ENCODE measurements at regions not wholly inside any gene's neighbourhood (a gene's known extent, or its start where the extent isn't known, plus 50 kb on each side); places are given as distances from the start of the nearest gene placed in this dataset.

DNA sequence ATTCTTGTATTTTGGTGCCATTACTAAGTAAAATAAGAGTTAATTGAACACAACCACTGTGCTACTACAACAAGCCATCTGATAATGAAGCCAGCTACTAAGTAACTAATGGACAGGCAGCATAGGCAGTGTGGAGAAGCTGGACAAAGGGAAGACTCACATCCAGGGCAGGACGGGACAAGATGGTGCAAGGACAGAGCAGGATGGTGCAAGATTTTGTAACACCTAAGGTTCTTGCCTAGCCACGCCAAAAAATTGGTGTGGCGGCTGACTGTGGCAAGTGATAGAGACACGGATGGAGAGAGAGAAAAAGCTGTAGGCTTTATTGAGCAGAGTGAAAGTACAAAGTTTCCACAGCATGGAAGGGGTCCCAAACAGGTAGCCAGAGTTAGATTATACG lies 114.0 kb upstream of the VANGL1 start:
- Mint-ChIP-seq H3K4me3 (ENCODE audit: unreplicated experiment) (no peak overlapping the region), H3K36me3 (ENCODE audit: insufficient read depth, unreplicated experiment) (no peaks in the 10 kb centered on the region), H3K27ac (ENCODE audit: unreplicated experiment) (peak overlapping the region; percentile 49), H3K4me1 (ENCODE audit: low read depth, unreplicated experiment) (peaks cover 18% of the 10 kb centered on the region), H3K9me3 (ENCODE audit: unreplicated experiment) (peaks cover 10% of the 10 kb centered on the region), H3K27me3 (ENCODE audit: insufficient read depth, unreplicated experiment) (no peaks in the 10 kb centered on the region)
- BruUV-seq (replicated peaks), result no TSS peak
- Histone ChIP-seq H3K9me3 (no peaks in the 10 kb centered on the region), H3K4me1 (peaks cover 4% of the 10 kb centered on the region; the same call in 1 of the 2 replicates), H3K27me3 (replicated peaks; ENCODE audit: control insufficient read depth, insufficient read depth, low read length) (no peaks in the 10 kb centered on the region), H3K4me3 (ENCODE audit: low read depth, low read length) (no peak overlapping the region), H3K36me3 (ENCODE audit: control insufficient read depth, insufficient read depth, low read length) (no peaks in the 10 kb centered on the region)
- CTCF ChIA-PET, result no interaction called here
- TF ChIP-seq, protein P1, sequence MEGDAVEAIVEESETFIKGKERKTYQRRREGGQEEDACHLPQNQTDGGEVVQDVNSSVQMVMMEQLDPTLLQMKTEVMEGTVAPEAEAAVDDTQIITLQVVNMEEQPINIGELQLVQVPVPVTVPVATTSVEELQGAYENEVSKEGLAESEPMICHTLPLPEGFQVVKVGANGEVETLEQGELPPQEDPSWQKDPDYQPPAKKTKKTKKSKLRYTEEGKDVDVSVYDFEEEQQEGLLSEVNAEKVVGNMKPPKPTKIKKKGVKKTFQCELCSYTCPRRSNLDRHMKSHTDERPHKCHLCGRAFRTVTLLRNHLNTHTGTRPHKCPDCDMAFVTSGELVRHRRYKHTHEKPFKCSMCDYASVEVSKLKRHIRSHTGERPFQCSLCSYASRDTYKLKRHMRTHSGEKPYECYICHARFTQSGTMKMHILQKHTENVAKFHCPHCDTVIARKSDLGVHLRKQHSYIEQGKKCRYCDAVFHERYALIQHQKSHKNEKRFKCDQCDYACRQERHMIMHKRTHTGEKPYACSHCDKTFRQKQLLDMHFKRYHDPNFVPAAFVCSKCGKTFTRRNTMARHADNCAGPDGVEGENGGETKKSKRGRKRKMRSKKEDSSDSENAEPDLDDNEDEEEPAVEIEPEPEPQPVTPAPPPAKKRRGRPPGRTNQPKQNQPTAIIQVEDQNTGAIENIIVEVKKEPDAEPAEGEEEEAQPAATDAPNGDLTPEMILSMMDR (IDR thresholded peaks at IDR 0.05; ENCODE audit: insufficient read depth in 1 of 2, low read depth in 1 of 2, low read length in 1 of 2, severe bottlenecking in 1 of 2, unreplicated experiment in 1 of 2), result no peak
- POLR2A ChIA-PET, result no interaction called here
- DNase-seq, result no peak
- intact Hi-C loops (cut with micrococcal nuclease; ENCODE audit: unreplicated experiment), result no loop called here

DNA sequence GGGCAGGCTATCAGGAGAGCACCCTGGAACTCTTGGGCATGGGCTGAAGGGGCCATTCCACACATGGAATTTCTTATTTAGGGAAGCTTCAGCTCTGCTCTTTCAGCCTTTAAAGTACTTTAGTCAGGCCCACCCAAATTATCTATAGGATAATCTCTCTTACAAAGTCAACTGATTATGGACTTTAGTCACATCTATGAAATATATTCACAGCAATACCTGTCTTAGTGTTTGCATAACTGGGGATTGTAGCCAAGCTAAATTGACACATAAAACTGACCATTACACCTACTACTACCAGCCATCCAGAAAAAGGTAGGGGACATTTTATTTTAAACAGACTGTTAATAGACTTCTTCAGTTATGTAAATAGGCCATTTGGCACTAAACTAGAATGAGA lies 114.9 kb upstream of the VANGL1 start:
- TF ChIP-seq, protein P1 (IDR thresholded peaks at IDR 0.05; ENCODE audit: insufficient read depth in 1 of 2, low read depth in 1 of 2, low read length in 1 of 2, severe bottlenecking in 1 of 2, unreplicated experiment in 1 of 2), result no peak
- CTCF ChIA-PET, result no interaction called here

DNA sequence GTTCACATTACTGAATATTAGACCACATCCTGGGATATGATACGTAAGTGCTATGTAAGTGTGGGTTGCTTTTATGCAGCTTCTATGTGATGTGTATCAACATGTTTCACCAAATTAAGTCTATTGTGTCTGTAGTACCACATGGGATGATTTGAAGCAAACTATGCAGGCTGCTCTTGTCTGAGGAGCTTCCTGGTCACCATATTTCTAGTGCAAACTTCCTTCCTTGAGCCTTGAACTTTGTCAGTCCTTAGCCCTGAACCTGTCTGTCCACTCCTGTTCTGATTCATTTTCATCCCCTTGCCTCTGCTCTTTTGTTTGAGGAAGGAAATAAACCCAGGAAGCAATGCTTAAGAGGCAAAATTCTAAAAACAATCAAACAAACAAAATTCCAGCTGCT lies 117.5 kb upstream of the VANGL1 start:
- ChIA-PET POLR2A (no interaction called here), CTCF (interaction anchor here (0.6 kb wide), 1 partner anchor 97 kb away, joined by 5 read pairs; no protein-coding TSS in a partner anchor)
- DNase-seq, result no peak
- Mint-ChIP-seq H3K4me3 (ENCODE audit: unreplicated experiment) (no peak overlapping the region), H3K4me1 (ENCODE audit: low read depth, unreplicated experiment) (peaks cover 10% of the 10 kb centered on the region), H3K9me3 (ENCODE audit: unreplicated experiment) (peaks cover 10% of the 10 kb centered on the region), H3K36me3 (ENCODE audit: insufficient read depth, unreplicated experiment) (no peaks in the 10 kb centered on the region), H3K27ac (ENCODE audit: unreplicated experiment) (no peak overlapping the region), H3K27me3 (ENCODE audit: insufficient read depth, unreplicated experiment) (no peaks in the 10 kb centered on the region)
- intact Hi-C loops (cut with micrococcal nuclease; ENCODE audit: unreplicated experiment), result no loop called here
- Histone ChIP-seq H3K27me3 (replicated peaks; ENCODE audit: control insufficient read depth, insufficient read depth, low read length) (no peaks in the 10 kb centered on the region), H3K4me3 (ENCODE audit: low read depth, low read length) (no peak overlapping the region), H3K9me3 (no peaks in the 10 kb centered on the region), H3K36me3 (ENCODE audit: control insufficient read depth, insufficient read depth, low read length) (no peaks in the 10 kb centered on the region), H3K4me1 (no peaks in the 10 kb centered on the region)
- TF ChIP-seq, protein P1 (IDR thresholded peaks at IDR 0.05; ENCODE audit: insufficient read depth in 1 of 2, low read depth in 1 of 2, low read length in 1 of 2, severe bottlenecking in 1 of 2, unreplicated experiment in 1 of 2), result no peak
- no TSS peak for BruUV-seq (replicated peaks)

More for the DNA sequence above, 114.9 kb upstream of the VANGL1 start:
- no peaks in the 10 kb centered on the region for H3K36me3 Mint-ChIP-seq (ENCODE audit: insufficient read depth, unreplicated experiment)
- H3K27me3 Mint-ChIP-seq (ENCODE audit: insufficient read depth, unreplicated experiment), result no peaks in the 10 kb centered on the region
- no peak overlapping the region for H3K4me3 Mint-ChIP-seq (ENCODE audit: unreplicated experiment)
- Histone ChIP-seq H3K36me3 (ENCODE audit: control insufficient read depth, insufficient read depth, low read length) (no peaks in the 10 kb centered on the region), H3K4me3 (ENCODE audit: low read depth, low read length) (no peak overlapping the region), H3K4me1 (no peaks in the 10 kb centered on the region; the same call in 1 of the 2 replicates), H3K27me3 (replicated peaks; ENCODE audit: control insufficient read depth, insufficient read depth, low read length) (no peaks in the 10 kb centered on the region), H3K9me3 (no peaks in the 10 kb centered on the region)
- no TSS peak for BruUV-seq (replicated peaks)
- H3K27ac Mint-ChIP-seq (ENCODE audit: unreplicated experiment), result no peak overlapping the region
- H3K9me3 Mint-ChIP-seq (ENCODE audit: unreplicated experiment), result peaks cover 10% of the 10 kb centered on the region
- POLR2A ChIA-PET, result no interaction called here
- H3K4me1 Mint-ChIP-seq (ENCODE audit: low read depth, unreplicated experiment), result peaks cover 11% of the 10 kb centered on the region
- intact Hi-C loops (cut with micrococcal nuclease; ENCODE audit: unreplicated experiment), result no loop called here
- DNase-seq, result no peak

Data from Caco-2 (cell line).